ENCODE measurements at regions not wholly inside any gene's neighbourhood (a gene's known extent, or its start where the extent isn't known, plus 50 kb on each side); places are given as distances from the start of the nearest gene placed in this dataset.
"Not testable (repeated sequence)": the region's sequence is repeated elsewhere in the genome, so short reads cannot be mapped to it uniquely, and the experiment has no call there.

GRCh38 chr4:169921732-169922131 lies 104.5 kb downstream of the MFAP3L start:
- TF ChIP-seq, protein P1, sequence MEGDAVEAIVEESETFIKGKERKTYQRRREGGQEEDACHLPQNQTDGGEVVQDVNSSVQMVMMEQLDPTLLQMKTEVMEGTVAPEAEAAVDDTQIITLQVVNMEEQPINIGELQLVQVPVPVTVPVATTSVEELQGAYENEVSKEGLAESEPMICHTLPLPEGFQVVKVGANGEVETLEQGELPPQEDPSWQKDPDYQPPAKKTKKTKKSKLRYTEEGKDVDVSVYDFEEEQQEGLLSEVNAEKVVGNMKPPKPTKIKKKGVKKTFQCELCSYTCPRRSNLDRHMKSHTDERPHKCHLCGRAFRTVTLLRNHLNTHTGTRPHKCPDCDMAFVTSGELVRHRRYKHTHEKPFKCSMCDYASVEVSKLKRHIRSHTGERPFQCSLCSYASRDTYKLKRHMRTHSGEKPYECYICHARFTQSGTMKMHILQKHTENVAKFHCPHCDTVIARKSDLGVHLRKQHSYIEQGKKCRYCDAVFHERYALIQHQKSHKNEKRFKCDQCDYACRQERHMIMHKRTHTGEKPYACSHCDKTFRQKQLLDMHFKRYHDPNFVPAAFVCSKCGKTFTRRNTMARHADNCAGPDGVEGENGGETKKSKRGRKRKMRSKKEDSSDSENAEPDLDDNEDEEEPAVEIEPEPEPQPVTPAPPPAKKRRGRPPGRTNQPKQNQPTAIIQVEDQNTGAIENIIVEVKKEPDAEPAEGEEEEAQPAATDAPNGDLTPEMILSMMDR (IDR thresholded peaks at IDR 0.05) = no peak
- TF ChIP-seq POLR2A (IDR thresholded peaks at IDR 0.05) = no peak
- no peak overlapping the region for H3K4me3 ChIP-seq (ENCODE audit: low read depth, poor library complexity, severe bottlenecking)
- intact Hi-C loops (cut with DNase I; ENCODE audit: low total_unique reads) = no loop called here
- DNase-seq (ENCODE audit: low spot score in 2 of 2) = no peak
- 63 to 75% methylated on average over 1 of the region's 1 CpG for WGBS, 2 donors

- intact Hi-C loops (cut with DNase I; ENCODE audit: low total_unique reads) = no loop called here
- DNase-seq (ENCODE audit: low spot score in 2 of 2) = no peak
- WGBS, 2 donors = 77 to 80% methylated on average over 9 of the region's 9 CpGs
- H3K4me3 ChIP-seq (ENCODE audit: low read depth, poor library complexity, severe bottlenecking) = no peak overlapping the region
- TF ChIP-seq, protein P1 (IDR thresholded peaks at IDR 0.05) = no peak
These were observed 105.0 kb downstream of the MFAP3L start for GRCh38 chr4:169921237-169921636.

DNA sequence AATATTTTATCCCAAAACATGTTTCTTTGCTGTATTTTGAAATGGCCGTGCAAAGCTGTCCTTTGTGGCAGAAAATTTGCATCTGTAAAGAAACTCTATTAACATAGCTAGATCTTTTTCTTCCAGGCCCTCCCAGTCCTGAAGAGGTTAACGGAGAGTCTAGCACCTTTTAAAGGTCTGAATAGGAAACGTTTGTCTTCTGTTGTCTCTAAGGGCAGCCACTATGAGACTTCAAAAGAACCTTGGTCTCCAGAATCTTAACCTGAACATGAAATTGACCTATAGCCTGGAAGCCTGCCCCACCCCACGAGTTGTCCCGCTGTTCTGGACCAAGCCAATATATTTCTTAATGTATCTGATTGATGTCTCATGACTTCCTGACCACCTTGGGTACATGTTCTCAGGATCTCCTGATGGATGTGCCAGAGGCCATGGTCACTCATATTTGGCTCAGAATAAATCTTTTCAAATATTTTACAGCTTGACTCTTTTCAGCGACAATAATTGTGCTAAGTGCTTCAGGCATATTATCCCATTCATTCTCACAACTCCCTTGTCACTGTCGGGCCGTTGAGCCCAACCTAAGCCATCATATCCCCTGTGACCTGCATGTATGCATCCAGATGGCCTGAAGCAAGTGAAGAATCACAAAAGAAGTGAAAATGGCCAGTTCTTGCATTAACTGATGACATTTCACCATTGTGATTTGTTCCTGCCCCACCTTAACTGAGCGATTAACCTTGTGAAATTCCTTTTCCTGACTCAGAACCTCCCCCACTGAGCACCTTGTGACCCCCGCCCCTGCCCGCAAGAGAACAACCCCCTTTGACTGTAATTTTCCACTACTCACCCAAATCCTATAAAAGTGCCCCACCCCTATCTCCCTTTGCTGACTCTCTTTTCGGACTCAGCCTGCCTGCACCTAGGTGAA lies 106.7 kb downstream of the MFAP3L start:
- WGBS, 2 donors = 54 to 58% methylated on average over 12 of the region's 12 CpGs
- H3K4me3 ChIP-seq (ENCODE audit: low read depth, poor library complexity, severe bottlenecking); intact Hi-C loops (cut with DNase I; ENCODE audit: low total_unique reads); DNase-seq (ENCODE audit: low spot score in 2 of 2): not testable (repeated sequence)

DNA sequence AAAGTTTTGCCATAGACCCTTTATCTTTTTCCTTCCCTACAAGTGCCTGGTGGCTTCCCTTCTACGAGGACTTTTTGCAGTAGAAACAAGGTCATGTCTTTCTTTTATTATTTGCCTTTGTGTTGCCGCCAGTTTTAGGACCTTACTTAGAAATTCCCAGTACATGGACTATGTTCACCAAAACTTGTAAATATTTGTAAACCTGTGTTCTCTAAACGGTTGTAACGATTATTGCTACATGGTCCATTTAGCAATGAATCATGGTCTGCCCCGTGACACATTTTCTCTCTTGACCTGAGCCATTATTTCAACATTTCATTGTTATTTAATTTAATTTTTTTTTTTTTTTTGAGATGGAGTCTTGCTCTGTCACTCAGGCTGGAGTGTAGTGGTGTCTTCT lies 110.7 kb downstream of the MFAP3L start:
- DNase-seq (ENCODE audit: low spot score in 2 of 2) = no peak
- no peak for TF ChIP-seq POLR2A (IDR thresholded peaks at IDR 0.05)
- TF ChIP-seq, protein P1 (IDR thresholded peaks at IDR 0.05) = no peak
- intact Hi-C loops (cut with DNase I; ENCODE audit: low total_unique reads) = no loop called here
- H3K4me3 ChIP-seq (ENCODE audit: low read depth, poor library complexity, severe bottlenecking) = no peak overlapping the region
- WGBS, 2 donors = 84 to 86% methylated on average over 5 of the region's 5 CpGs

GRCh38 chr4:169914866-169915265 lies 111.3 kb downstream of the MFAP3L start:
- H3K4me3 ChIP-seq (ENCODE audit: low read depth, poor library complexity, severe bottlenecking) = no peak overlapping the region
- TF ChIP-seq POLR2A (IDR thresholded peaks at IDR 0.05) = no peak
- TF ChIP-seq, protein P1 (IDR thresholded peaks at IDR 0.05) = no peak
- 74 to 77% methylated on average over 3 of the region's 3 CpGs for WGBS, 2 donors
- no peak for DNase-seq (ENCODE audit: low spot score in 2 of 2)
- intact Hi-C loops (cut with DNase I; ENCODE audit: low total_unique reads) = no loop called here

- TF ChIP-seq, protein P1 (IDR thresholded peaks at IDR 0.05) = no peak
- TF ChIP-seq POLR2A (IDR thresholded peaks at IDR 0.05) = no peak
- no peak for DNase-seq (ENCODE audit: low spot score in 2 of 2)
- no peak overlapping the region for H3K4me3 ChIP-seq (ENCODE audit: low read depth, poor library complexity, severe bottlenecking)
- intact Hi-C loops (cut with DNase I; ENCODE audit: low total_unique reads) = no loop called here
- 68 to 73% methylated on average over 3 of the region's 3 CpGs for WGBS, 2 donors
These were observed 113.2 kb downstream of the MFAP3L start for GRCh38 chr4:169912996-169913395.
